Fibroblast of pulmonary artery (primary cell): ENCODE measurements at regions not wholly inside any gene's neighbourhood (a gene's known extent, or its start where the extent isn't known, plus 50 kb on each side); places are given as distances from the start of the nearest gene placed in this dataset.
A peak's percentile ranks its signal among the peaks of the same experiment; 100 is the strongest.
"Not testable (repeated sequence)": the region's sequence is repeated elsewhere in the genome, so short reads cannot be mapped to it uniquely, and the experiment has no call there.

Experiments used
- DNase-seq: peaks from one replicate; pipeline ENCODE4 v3.0.0-alpha.2; 2010; ENCODE audit warnings: low read depth
- H3K4me3 ChIP-seq: replicated peaks from 2 replicates; pipeline ENCODE4 v1.5.1; 2011; ENCODE audit warnings: low read depth, mild to moderate bottlenecking, control low read depth, low read length, moderate library complexity
- CTCF ChIP-seq: IDR thresholded peaks from 2 replicates; pipeline ENCODE4 v1.5.1; 2011; ENCODE audit warnings: mild to moderate bottlenecking, control low read depth, low read length, inconsistent platforms; ENCODE audit errors: missing control alignments

- no peak for TF ChIP-seq CTCF
- H3K4me3 ChIP-seq = no peak overlapping the region
- DNase-seq = no peak
Observed at GRCh38 chr3:104323226-104323625, 1043.5 kb upstream of the ALCAM start.

GRCh38 chr3:104347291-104347690 is 1019.4 kb upstream of the ALCAM start:
- H3K4me3 ChIP-seq = no peak overlapping the region
- peak; percentile 17 for DNase-seq
- TF ChIP-seq CTCF = no peak

- no peak overlapping the region for H3K4me3 ChIP-seq
- TF ChIP-seq CTCF = no peak
- no peak for DNase-seq
Observed at GRCh38 chr3:104349836-104350235, 1016.9 kb upstream of the ALCAM start.

GRCh38 chr3:104353951-104354350 is 1012.8 kb upstream of the ALCAM start:
- DNase-seq = no peak
- TF ChIP-seq CTCF = no peak

GRCh38 chr3:104359546-104359945 is 1007.2 kb upstream of the ALCAM start:
- TF ChIP-seq CTCF = no peak
- DNase-seq = peak; percentile 85
- no peak overlapping the region for H3K4me3 ChIP-seq

More at GRCh38 chr3:104353951-104354350, 1012.8 kb upstream of the ALCAM start:
- H3K4me3 ChIP-seq = no peak overlapping the region

GRCh38 chr3:104360038-104360437 is 1006.7 kb upstream of the ALCAM start:
- TF ChIP-seq CTCF = no peak
- peak; percentile 5 for DNase-seq
- no peak overlapping the region for H3K4me3 ChIP-seq

- H3K4me3 ChIP-seq, DNase-seq: not testable (repeated sequence)
Observed at GRCh38 chr3:104361748-104362147, 1005.0 kb upstream of the ALCAM start.
